Liver (tissue), 8 donors: ENCODE measurements at regions not wholly inside any gene's neighbourhood (a gene's known extent, or its start where the extent isn't known, plus 50 kb on each side); places are given as distances from the start of the nearest gene placed in this dataset.

Experiments
- DNase-seq: peaks from one replicate; pipeline ENCODE4 v3.0.0-alpha.2; 2017; ENCODE audit warnings: low spot score
- H3K27ac ChIP-seq, 2 donors: one replicate each; pipeline ENCODE4 v1.7.0; 2013; ENCODE audit warnings: inconsistent platforms in 2 of 2, low read length in 2 of 2, control low read depth in 1 of 2, low read depth in 1 of 2, mild to moderate bottlenecking in 1 of 2
- H3K27me3 ChIP-seq, 4 donors: one replicate each; pipeline versions ENCODE4 v1.6.1 to v1.7.0; 2013; ENCODE audit warnings: low read length in 3 of 4, inconsistent platforms in 1 of 4, mild to moderate bottlenecking in 1 of 4, moderate library complexity in 1 of 4; ENCODE audit not compliant: control insufficient read depth in 4 of 4, insufficient read depth in 4 of 4
- H3K36me3 ChIP-seq, 4 donors: one replicate each; pipeline versions ENCODE4 v1.6.1 to v1.7.0; 2013; ENCODE audit warnings: low read length in 3 of 4, mild to moderate bottlenecking in 3 of 4, low read depth in 1 of 4, moderate library complexity in 1 of 4; ENCODE audit not compliant: control insufficient read depth in 4 of 4, insufficient read depth in 3 of 4
- H3K4me1 ChIP-seq, 4 donors: one replicate each; pipeline versions ENCODE4 v1.6.1 to v1.7.0; 2013; ENCODE audit warnings: low read length in 3 of 4, mild to moderate bottlenecking in 3 of 4, moderate library complexity in 1 of 4; ENCODE audit not compliant: control insufficient read depth in 4 of 4, insufficient read depth in 4 of 4
- H3K4me3 ChIP-seq, 3 donors: one replicate each; pipeline versions ENCODE4 v1.6.1 to v1.7.0; 2013; ENCODE audit warnings: low read length in 3 of 3, control low read depth in 1 of 3, low read depth in 1 of 3, mild to moderate bottlenecking in 1 of 3
- H3K9ac ChIP-seq, 2 donors: one replicate each; pipeline ENCODE4 v1.7.0; 2013; ENCODE audit warnings: low read length in 2 of 2, mild to moderate bottlenecking in 2 of 2, moderate library complexity in 2 of 2, control low read depth in 1 of 2, low read depth in 1 of 2
- H3K9me3 ChIP-seq, 4 donors: one replicate each; pipeline versions ENCODE4 v1.6.1 to v1.7.0; 2013; ENCODE audit warnings: low read length in 3 of 4; ENCODE audit not compliant: control insufficient read depth in 4 of 4
- EGR1 ChIP-seq, 2 donors: IDR thresholded peaks; 2 replicates each; pipeline ENCODE4 v1.6.1; 2016 to 2018; ENCODE audit warnings: antibody characterized with exemption in 2 of 2, low read depth in 2 of 2
- FOXA1 ChIP-seq: IDR thresholded peaks from 2 replicates; pipeline ENCODE4 v1.6.1; 2016; ENCODE audit warnings: antibody characterized with exemption
- FOXA2 ChIP-seq: IDR thresholded peaks from 2 replicates; pipeline ENCODE4 v1.6.1; 2016; ENCODE audit warnings: antibody characterized with exemption
- GABPA ChIP-seq, 2 donors: IDR thresholded peaks in 1 of 2; conservative IDR thresholded peaks in 1 of 2; 2 replicates each; pipeline ENCODE4 v1.6.1; 2016; ENCODE audit warnings: antibody characterized with exemption in 2 of 2, mild to moderate bottlenecking in 1 of 2, moderate library complexity in 1 of 2
- HNF4A ChIP-seq, 2 donors: conservative IDR thresholded peaks; 2 replicates each; pipeline ENCODE4 v1.6.1; 2016; ENCODE audit warnings: antibody characterized with exemption in 2 of 2, mild to moderate bottlenecking in 2 of 2
- HNF4G ChIP-seq: IDR thresholded peaks from 2 replicates; pipeline ENCODE4 v1.6.1; 2016; ENCODE audit warnings: antibody characterized with exemption
- JUND ChIP-seq, 2 donors: IDR thresholded peaks; 2 replicates each; pipeline ENCODE4 v1.6.1; 2016; ENCODE audit warnings: antibody characterized with exemption in 2 of 2
- NR2F2 ChIP-seq: IDR thresholded peaks from 2 replicates; pipeline ENCODE4 v1.6.1; 2016; ENCODE audit warnings: antibody characterized with exemption
- RAD21 ChIP-seq, 2 donors: IDR thresholded peaks; 2 replicates each; pipeline ENCODE4 v1.6.1; 2016; ENCODE audit warnings: antibody characterized with exemption in 2 of 2, mild to moderate bottlenecking in 2 of 2
- RXRA ChIP-seq, 2 donors: IDR thresholded peaks; 2 replicates each; pipeline ENCODE4 v1.6.1; 2017 to 2018; ENCODE audit warnings: antibody characterized with exemption in 2 of 2, mild to moderate bottlenecking in 1 of 2
- SP1 ChIP-seq: IDR thresholded peaks from 2 replicates; pipeline ENCODE4 v1.6.1; 2018; ENCODE audit warnings: antibody characterized with exemption, mild to moderate bottlenecking
- TAF1 ChIP-seq: conservative IDR thresholded peaks from 2 replicates; pipeline ENCODE4 v1.6.1; 2016; ENCODE audit warnings: antibody characterized with exemption, mild to moderate bottlenecking
- YY1 ChIP-seq: IDR thresholded peaks from 2 replicates; pipeline ENCODE4 v1.6.1; 2016; ENCODE audit warnings: antibody characterized with exemption, mild to moderate bottlenecking
- WGBS: extraction: QIAGEN DNeasy Blood & Tissue Kit; methylation state at CpG from one replicate; pipeline ENCODE4 v1.1.7; 2013; 5-methylcytosine and 5-hydroxymethylcytosine counted together
- TF ChIP-seq, protein P1 (sequence below): fragments of 150-350 bp; IDR thresholded peaks from 2 replicates; pipeline ENCODE4 v1.5.1; 2017; ENCODE audit warnings: improper control_type of control experiment, low read depth, low read length; ENCODE audit not compliant: missing input control
- TF ChIP-seq, protein P2 (sequence below): IDR thresholded peaks from 2 replicates; pipeline ENCODE4 v1.6.1; 2016; ENCODE audit warnings: antibody characterized with exemption
- TF ChIP-seq, protein P3 (sequence below): IDR thresholded peaks from 2 replicates; pipeline ENCODE4 v1.6.1; 2016; ENCODE audit warnings: antibody characterized with exemption
- TF ChIP-seq, protein P4 (sequence below): IDR thresholded peaks from 2 replicates; pipeline ENCODE4 v1.6.1; 2016; ENCODE audit warnings: antibody characterized with exemption, mild to moderate bottlenecking
- TF ChIP-seq, protein P5 (sequence below): IDR thresholded peaks from 2 replicates; pipeline ENCODE4 v1.6.1; 2016; ENCODE audit warnings: antibody characterized with exemption
- donor health status: healthy.
- donor health status: healthy.
- donor health status: healthy.
- donor health status: healthy.
- donor health status: healthy.

DNA sequence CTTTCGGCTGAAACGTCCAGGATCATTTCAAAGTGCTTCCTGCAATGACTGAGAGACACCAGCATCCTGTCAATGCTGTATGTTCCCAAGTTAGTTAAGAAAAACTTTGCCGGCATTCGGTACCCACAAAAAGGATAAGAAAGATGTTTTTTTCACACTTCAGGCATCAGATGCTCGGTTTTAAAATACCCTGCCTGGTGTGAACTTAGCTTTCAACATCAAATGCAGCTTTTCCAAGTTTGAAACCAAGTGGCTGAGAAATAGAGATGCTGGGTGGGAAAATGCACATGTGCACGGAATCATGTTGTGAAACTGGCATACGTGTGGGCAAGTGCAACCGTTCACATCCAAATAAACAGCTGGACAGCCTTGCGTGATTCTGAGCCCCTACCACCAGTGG lies 254.9 kb upstream of the IGF1R start:
- H3K4me1 ChIP-seq: no peaks in the 10 kb centered on the region
- no peaks in the 10 kb centered on the region for H3K27me3 ChIP-seq
- H3K9me3 ChIP-seq: no peaks in the 10 kb centered on the region
- no peaks in the 10 kb centered on the region for H3K36me3 ChIP-seq
- H3K4me3 ChIP-seq: no peak overlapping the region
- TF ChIP-seq FOXA2 (no peak), NR2F2 (no peak)
- TF ChIP-seq, protein P1, sequence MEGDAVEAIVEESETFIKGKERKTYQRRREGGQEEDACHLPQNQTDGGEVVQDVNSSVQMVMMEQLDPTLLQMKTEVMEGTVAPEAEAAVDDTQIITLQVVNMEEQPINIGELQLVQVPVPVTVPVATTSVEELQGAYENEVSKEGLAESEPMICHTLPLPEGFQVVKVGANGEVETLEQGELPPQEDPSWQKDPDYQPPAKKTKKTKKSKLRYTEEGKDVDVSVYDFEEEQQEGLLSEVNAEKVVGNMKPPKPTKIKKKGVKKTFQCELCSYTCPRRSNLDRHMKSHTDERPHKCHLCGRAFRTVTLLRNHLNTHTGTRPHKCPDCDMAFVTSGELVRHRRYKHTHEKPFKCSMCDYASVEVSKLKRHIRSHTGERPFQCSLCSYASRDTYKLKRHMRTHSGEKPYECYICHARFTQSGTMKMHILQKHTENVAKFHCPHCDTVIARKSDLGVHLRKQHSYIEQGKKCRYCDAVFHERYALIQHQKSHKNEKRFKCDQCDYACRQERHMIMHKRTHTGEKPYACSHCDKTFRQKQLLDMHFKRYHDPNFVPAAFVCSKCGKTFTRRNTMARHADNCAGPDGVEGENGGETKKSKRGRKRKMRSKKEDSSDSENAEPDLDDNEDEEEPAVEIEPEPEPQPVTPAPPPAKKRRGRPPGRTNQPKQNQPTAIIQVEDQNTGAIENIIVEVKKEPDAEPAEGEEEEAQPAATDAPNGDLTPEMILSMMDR: no peak
- TF ChIP-seq, protein P2, sequence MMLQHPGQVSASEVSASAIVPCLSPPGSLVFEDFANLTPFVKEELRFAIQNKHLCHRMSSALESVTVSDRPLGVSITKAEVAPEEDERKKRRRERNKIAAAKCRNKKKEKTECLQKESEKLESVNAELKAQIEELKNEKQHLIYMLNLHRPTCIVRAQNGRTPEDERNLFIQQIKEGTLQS: no peak
- no peak overlapping the region for H3K27ac ChIP-seq
- DNase-seq: no peak
- WGBS: 76% methylated on average over 9 of the region's 9 CpGs
- H3K9ac ChIP-seq: no peak overlapping the region

DNA sequence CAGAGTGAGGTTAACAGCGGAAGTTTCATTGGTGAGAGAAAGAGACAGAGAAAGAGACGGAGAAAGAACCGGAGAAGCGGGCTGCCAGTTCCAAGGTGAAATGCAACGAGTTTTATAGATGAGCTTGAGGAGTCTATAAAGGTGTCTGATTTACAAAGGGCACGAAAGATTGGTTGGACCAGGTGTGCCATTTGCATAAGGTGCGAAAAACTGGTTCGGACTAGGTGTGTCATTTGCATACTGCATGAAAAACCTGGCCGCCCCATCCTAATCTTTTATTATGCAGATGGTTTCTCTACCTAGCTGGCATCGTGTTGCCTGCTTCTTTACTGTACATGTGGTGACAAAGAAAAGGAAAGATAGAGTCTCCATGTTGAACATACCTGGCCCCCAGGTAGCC lies 253.8 kb upstream of the IGF1R start:
- WGBS: 83% methylated on average over 10 of the region's 10 CpGs

More for the DNA sequence above, 253.8 kb upstream of the IGF1R start:
- H3K4me1 ChIP-seq: no peaks in the 10 kb centered on the region
- no peaks in the 10 kb centered on the region for H3K9me3 ChIP-seq
- no peaks in the 10 kb centered on the region for H3K27me3 ChIP-seq
- no peak for DNase-seq
- H3K9ac ChIP-seq: no peak overlapping the region
- H3K27ac ChIP-seq: no peak overlapping the region
- H3K36me3 ChIP-seq: no peaks in the 10 kb centered on the region
- TF ChIP-seq HNF4G: no peak
- TF ChIP-seq, protein P3, sequence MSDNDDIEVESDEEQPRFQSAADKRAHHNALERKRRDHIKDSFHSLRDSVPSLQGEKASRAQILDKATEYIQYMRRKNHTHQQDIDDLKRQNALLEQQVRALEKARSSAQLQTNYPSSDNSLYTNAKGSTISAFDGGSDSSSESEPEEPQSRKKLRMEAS: no peak
- TF ChIP-seq NR2F2: no peak
- no peak for TF ChIP-seq RXRA (IDR thresholded peaks at IDR 0.05)
- TF ChIP-seq EGR1 (IDR thresholded peaks at IDR 0.05; ENCODE audit: low read depth in 2 of 2): no peak
- no peak for TF ChIP-seq FOXA2
- no peak for TF ChIP-seq HNF4A (conservative IDR thresholded peaks at IDR 0.05)
- TF ChIP-seq JUND (IDR thresholded peaks at IDR 0.05): no peak
- TF ChIP-seq, protein P1: no peak
- TF ChIP-seq, protein P4, sequence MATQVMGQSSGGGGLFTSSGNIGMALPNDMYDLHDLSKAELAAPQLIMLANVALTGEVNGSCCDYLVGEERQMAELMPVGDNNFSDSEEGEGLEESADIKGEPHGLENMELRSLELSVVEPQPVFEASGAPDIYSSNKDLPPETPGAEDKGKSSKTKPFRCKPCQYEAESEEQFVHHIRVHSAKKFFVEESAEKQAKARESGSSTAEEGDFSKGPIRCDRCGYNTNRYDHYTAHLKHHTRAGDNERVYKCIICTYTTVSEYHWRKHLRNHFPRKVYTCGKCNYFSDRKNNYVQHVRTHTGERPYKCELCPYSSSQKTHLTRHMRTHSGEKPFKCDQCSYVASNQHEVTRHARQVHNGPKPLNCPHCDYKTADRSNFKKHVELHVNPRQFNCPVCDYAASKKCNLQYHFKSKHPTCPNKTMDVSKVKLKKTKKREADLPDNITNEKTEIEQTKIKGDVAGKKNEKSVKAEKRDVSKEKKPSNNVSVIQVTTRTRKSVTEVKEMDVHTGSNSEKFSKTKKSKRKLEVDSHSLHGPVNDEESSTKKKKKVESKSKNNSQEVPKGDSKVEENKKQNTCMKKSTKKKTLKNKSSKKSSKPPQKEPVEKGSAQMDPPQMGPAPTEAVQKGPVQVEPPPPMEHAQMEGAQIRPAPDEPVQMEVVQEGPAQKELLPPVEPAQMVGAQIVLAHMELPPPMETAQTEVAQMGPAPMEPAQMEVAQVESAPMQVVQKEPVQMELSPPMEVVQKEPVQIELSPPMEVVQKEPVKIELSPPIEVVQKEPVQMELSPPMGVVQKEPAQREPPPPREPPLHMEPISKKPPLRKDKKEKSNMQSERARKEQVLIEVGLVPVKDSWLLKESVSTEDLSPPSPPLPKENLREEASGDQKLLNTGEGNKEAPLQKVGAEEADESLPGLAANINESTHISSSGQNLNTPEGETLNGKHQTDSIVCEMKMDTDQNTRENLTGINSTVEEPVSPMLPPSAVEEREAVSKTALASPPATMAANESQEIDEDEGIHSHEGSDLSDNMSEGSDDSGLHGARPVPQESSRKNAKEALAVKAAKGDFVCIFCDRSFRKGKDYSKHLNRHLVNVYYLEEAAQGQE: no peak
- TF ChIP-seq TAF1: no peak
- no peak for TF ChIP-seq SP1
- TF ChIP-seq, protein P5, sequence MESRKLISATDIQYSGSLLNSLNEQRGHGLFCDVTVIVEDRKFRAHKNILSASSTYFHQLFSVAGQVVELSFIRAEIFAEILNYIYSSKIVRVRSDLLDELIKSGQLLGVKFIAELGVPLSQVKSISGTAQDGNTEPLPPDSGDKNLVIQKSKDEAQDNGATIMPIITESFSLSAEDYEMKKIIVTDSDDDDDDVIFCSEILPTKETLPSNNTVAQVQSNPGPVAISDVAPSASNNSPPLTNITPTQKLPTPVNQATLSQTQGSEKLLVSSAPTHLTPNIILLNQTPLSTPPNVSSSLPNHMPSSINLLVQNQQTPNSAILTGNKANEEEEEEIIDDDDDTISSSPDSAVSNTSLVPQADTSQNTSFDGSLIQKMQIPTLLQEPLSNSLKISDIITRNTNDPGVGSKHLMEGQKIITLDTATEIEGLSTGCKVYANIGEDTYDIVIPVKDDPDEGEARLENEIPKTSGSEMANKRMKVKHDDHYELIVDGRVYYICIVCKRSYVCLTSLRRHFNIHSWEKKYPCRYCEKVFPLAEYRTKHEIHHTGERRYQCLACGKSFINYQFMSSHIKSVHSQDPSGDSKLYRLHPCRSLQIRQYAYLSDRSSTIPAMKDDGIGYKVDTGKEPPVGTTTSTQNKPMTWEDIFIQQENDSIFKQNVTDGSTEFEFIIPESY: no peak
- no peak for TF ChIP-seq YY1
- TF ChIP-seq, protein P2: no peak
- no peak for TF ChIP-seq GABPA (IDR thresholded peaks at IDR 0.05 in 1 of 2, conservative IDR thresholded peaks at IDR 0.05 in 1 of 2)
- TF ChIP-seq FOXA1: no peak
- no peak for TF ChIP-seq RAD21 (IDR thresholded peaks at IDR 0.05)
- H3K4me3 ChIP-seq: no peak overlapping the region
